ENCODE measurements at regions not wholly inside any gene's neighbourhood (a gene's known extent, or its start where the extent isn't known, plus 50 kb on each side); places are given as distances from the start of the nearest gene placed in this dataset.

- TF ChIP-seq CTCF (IDR thresholded peaks at IDR 0.05), result no peak
- no peak for TF ChIP-seq POLR2A (IDR thresholded peaks at IDR 0.05)
Measured at GRCh38 chr4:176409627-176410026, 89.9 kb downstream of the SPCS3 start.
